ENCODE measurements at regions not wholly inside any gene's neighbourhood (a gene's known extent, or its start where the extent isn't known, plus 50 kb on each side); places are given as distances from the start of the nearest gene placed in this dataset.
"Not testable (repeated sequence)": the region's sequence is repeated elsewhere in the genome, so short reads cannot be mapped to it uniquely, and the experiment has no call there.

GRCh38 chr18:71327441-71327840 lies 1038.6 kb downstream of the SOCS6 start:
- ATAC-seq = no peak
- no peak overlapping the region for H3K4me3 Mint-ChIP-seq
- no peaks in the 10 kb centered on the region for H3K9me3 Mint-ChIP-seq (ENCODE audit: insufficient read depth)
- DNase-seq = no peak
- H3K27me3 Mint-ChIP-seq (ENCODE audit: low read depth) = no peaks in the 10 kb centered on the region
- ChIA-PET POLR2A (no interaction called here), CTCF (no interaction called here)
- no peaks in the 10 kb centered on the region for H3K4me1 Mint-ChIP-seq (ENCODE audit: low read depth)
- no peaks in the 10 kb centered on the region for H3K36me3 Mint-ChIP-seq (ENCODE audit: low read depth)
- no peak overlapping the region for H3K27ac Mint-ChIP-seq

GRCh38 chr18:71326826-71327225 lies 1038.0 kb downstream of the SOCS6 start:
- Mint-ChIP-seq H3K9me3 (ENCODE audit: insufficient read depth) (no peaks in the 10 kb centered on the region), H3K27me3 (ENCODE audit: low read depth) (no peaks in the 10 kb centered on the region), H3K4me1 (ENCODE audit: low read depth) (no peaks in the 10 kb centered on the region), H3K4me3 (no peak overlapping the region), H3K27ac (no peak overlapping the region), H3K36me3 (ENCODE audit: low read depth) (no peaks in the 10 kb centered on the region)
- no peak for ATAC-seq
- POLR2A ChIA-PET = no interaction called here
- no peak for DNase-seq
- CTCF ChIA-PET = no interaction called here

DNA sequence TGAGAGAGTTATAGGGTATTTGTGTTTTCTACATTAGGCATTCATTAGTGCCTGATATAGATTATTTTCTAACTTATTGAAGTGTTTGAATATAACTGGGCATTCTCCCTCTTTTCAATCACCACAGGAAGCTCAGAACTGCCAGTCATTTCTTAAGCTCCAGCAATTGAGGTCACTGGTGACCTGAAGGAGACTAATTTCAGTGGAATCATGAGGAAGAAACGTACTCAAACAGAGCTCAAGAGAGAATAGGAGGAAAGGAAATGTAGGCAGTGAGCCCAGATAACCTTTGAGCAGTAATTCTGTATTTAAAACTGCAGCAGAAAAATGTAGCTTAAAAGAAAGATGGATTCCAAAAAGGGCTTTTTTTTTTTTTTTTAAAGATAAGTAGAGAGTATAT lies 1035.5 kb downstream of the SOCS6 start:
- ATAC-seq (no peak), DNase-seq (no peak)
- Mint-ChIP-seq H3K27ac (no peak overlapping the region), H3K27me3 (ENCODE audit: low read depth) (no peaks in the 10 kb centered on the region), H3K9me3 (ENCODE audit: insufficient read depth) (no peaks in the 10 kb centered on the region), H3K4me1 (ENCODE audit: low read depth) (no peaks in the 10 kb centered on the region), H3K4me3 (no peak overlapping the region), H3K36me3 (ENCODE audit: low read depth) (no peaks in the 10 kb centered on the region)
- ChIA-PET CTCF (no interaction called here), POLR2A (no interaction called here)

DNA sequence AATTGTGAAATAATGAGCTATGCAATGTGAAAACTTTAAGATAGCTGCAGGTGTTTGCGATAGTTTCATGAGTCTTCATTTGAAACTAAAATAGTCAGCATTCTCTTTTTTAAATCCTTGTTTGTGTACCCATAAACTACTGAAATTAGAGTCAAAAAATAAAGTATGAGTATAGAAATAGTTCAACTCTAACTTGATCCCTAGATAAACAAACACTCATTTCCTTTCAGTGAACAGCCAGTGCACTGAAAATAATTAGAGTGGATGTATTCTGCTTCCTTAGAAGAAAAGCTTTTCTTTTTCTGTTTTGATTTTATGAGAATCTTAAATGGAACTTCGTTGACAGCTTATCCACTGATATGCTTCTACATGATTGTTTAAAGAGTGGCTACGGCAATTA lies 1033.4 kb downstream of the SOCS6 start:
- ChIA-PET POLR2A (no interaction called here), CTCF (no interaction called here)
- Mint-ChIP-seq H3K27ac (no peak overlapping the region), H3K4me3 (no peak overlapping the region), H3K27me3 (ENCODE audit: low read depth) (no peaks in the 10 kb centered on the region), H3K36me3 (ENCODE audit: low read depth) (no peaks in the 10 kb centered on the region), H3K4me1 (ENCODE audit: low read depth) (no peaks in the 10 kb centered on the region), H3K9me3 (ENCODE audit: insufficient read depth) (no peaks in the 10 kb centered on the region)
- DNase-seq (no peak), ATAC-seq (no peak)

GRCh38 chr18:71321319-71321718 lies 1032.5 kb downstream of the SOCS6 start:
- H3K4me3 Mint-ChIP-seq = no peak overlapping the region
- no peaks in the 10 kb centered on the region for H3K36me3 Mint-ChIP-seq (ENCODE audit: low read depth)
- no peak for ATAC-seq
- no peaks in the 10 kb centered on the region for H3K4me1 Mint-ChIP-seq (ENCODE audit: low read depth)
- no peak overlapping the region for H3K27ac Mint-ChIP-seq
- H3K9me3 Mint-ChIP-seq (ENCODE audit: insufficient read depth) = no peaks in the 10 kb centered on the region
- no peak for DNase-seq
- ChIA-PET CTCF (no interaction called here), POLR2A (no interaction called here)
- H3K27me3 Mint-ChIP-seq (ENCODE audit: low read depth) = no peaks in the 10 kb centered on the region

DNA sequence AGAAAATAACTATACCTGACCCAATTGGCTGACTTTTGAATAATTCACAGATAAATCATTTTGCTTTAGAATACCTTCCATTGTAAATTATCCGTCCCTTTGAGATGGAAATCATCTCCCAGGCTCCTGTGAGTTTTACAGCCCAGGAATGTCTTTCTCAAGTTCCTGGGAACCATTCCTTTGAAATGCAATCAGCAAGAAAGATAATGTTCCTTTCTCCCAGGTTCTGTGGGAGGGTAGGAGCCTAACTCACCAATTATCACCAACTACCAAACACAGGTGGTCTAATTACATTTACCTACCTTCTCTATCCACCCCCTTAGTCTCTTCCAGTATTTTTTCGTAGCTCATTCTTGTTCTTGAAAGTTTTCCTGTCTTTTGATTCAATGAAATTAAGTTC lies 1016.0 kb downstream of the SOCS6 start:
- Mint-ChIP-seq H3K36me3 (ENCODE audit: low read depth) (no peaks in the 10 kb centered on the region), H3K27ac (no peak overlapping the region), H3K4me1 (ENCODE audit: low read depth) (no peaks in the 10 kb centered on the region), H3K9me3 (ENCODE audit: insufficient read depth) (no peaks in the 10 kb centered on the region), H3K4me3 (no peak overlapping the region), H3K27me3 (ENCODE audit: low read depth) (no peaks in the 10 kb centered on the region)
- ChIA-PET CTCF (no interaction called here), POLR2A (no interaction called here)
- ATAC-seq = no peak
- no peak for DNase-seq

DNA sequence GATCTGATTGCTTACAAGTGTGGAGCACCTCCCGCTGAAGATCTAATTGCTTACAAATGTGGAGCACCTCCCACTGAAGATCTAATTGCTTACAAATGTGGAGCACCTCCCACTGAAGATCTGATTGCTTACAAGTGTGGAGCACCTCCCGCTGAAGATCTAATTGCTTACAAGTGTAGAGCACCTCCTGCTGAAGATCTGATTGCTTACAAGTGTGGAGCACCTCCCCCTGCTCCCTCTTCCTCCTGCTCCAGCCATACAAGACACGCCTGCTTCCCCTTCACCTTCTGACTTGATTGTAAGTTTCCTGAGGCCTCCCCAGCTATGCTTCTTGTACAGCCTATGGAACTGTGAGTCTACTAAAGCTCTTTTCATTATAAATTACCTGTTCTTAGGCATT lies 1014.9 kb downstream of the SOCS6 start:
- H3K4me3 Mint-ChIP-seq; H3K27ac Mint-ChIP-seq; H3K9me3 Mint-ChIP-seq (ENCODE audit: insufficient read depth); H3K27me3 Mint-ChIP-seq (ENCODE audit: low read depth); CTCF ChIA-PET; DNase-seq; H3K36me3 Mint-ChIP-seq (ENCODE audit: low read depth); POLR2A ChIA-PET; ATAC-seq; H3K4me1 Mint-ChIP-seq (ENCODE audit: low read depth): not testable (repeated sequence)

- no peak overlapping the region for H3K27ac Mint-ChIP-seq
- CTCF ChIA-PET = no interaction called here
- no peaks in the 10 kb centered on the region for H3K9me3 Mint-ChIP-seq (ENCODE audit: insufficient read depth)
- H3K4me1 Mint-ChIP-seq (ENCODE audit: low read depth) = no peaks in the 10 kb centered on the region
- H3K27me3 Mint-ChIP-seq (ENCODE audit: low read depth) = no peaks in the 10 kb centered on the region
- DNase-seq (no peak), ATAC-seq (no peak)
- H3K36me3 Mint-ChIP-seq (ENCODE audit: low read depth) = no peaks in the 10 kb centered on the region
- POLR2A ChIA-PET = no interaction called here
- no peak overlapping the region for H3K4me3 Mint-ChIP-seq
These were observed 1012.8 kb downstream of the SOCS6 start for GRCh38 chr18:71301596-71301995.

DNA sequence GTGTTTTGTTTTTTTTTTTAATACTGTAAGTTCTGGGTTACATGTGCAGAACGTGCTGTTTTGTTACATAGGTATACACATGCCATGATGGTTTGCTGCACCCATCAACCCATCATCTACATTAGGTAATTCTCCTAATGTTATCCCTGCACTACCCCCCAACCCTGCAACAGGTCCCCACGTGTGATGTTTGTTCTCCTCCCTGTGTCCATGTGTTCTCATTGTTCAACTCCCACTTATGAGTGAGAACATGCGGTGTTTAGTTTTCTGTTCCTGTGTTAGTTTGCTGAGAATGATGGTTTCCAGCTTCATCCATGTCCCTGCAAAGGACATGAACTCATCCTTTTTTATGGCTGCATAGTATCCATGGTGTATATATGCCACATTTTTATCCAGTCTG lies 1005.4 kb downstream of the SOCS6 start:
- H3K27me3 Mint-ChIP-seq (ENCODE audit: low read depth); ATAC-seq; H3K9me3 Mint-ChIP-seq (ENCODE audit: insufficient read depth); CTCF ChIA-PET; H3K4me1 Mint-ChIP-seq (ENCODE audit: low read depth); H3K36me3 Mint-ChIP-seq (ENCODE audit: low read depth); DNase-seq; POLR2A ChIA-PET; H3K4me3 Mint-ChIP-seq; H3K27ac Mint-ChIP-seq: not testable (repeated sequence)

DNA sequence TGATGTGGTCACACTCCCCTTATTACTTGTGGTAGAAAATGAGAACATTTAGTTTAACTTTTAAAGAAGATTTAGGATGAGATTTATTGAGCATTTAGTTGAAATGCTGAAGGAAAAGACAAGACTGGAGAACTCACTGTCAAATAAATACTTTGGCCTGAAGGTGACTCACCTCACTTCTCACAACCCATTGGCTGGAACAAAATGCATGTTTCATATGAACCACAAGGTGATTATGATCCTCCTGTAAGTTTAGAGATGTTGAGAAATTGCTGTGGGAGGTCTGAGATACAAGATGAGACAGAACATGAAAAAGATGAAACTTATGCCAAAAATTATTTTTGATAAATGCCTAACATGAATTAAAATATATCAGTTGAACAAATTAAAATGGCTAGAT lies 1004.5 kb downstream of the SOCS6 start:
- Mint-ChIP-seq H3K4me1 (ENCODE audit: low read depth) (no peaks in the 10 kb centered on the region), H3K27ac (no peak overlapping the region), H3K4me3 (no peak overlapping the region), H3K27me3 (ENCODE audit: low read depth) (no peaks in the 10 kb centered on the region), H3K9me3 (ENCODE audit: insufficient read depth) (no peaks in the 10 kb centered on the region), H3K36me3 (ENCODE audit: low read depth) (no peaks in the 10 kb centered on the region)
- ChIA-PET POLR2A (no interaction called here), CTCF (no interaction called here)
- no peak for DNase-seq
- ATAC-seq = no peak

DNA sequence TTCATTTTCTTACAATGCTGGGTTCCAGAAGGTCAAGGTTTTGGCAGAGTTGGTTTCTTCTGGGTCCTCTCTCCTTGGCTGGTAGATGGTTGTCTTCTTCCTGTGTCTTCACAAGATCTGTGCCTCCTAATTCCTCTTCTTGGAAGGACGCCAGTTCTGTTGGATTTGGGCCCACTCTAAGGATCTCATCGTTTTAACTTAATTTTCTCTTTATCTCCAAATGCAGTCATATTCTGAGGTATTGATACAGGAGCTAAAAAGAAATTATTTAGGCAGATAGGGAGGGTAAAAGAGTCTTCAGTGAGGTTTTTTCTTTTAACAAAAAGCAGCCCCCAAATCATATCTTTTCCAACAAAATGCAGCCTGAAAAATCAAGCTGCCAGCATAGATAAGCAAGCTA lies 998.4 kb downstream of the SOCS6 start:
- no peaks in the 10 kb centered on the region for H3K4me1 Mint-ChIP-seq (ENCODE audit: low read depth)
- H3K36me3 Mint-ChIP-seq (ENCODE audit: low read depth) = no peaks in the 10 kb centered on the region
- no peaks in the 10 kb centered on the region for H3K27me3 Mint-ChIP-seq (ENCODE audit: low read depth)
- H3K27ac Mint-ChIP-seq = no peak overlapping the region
- H3K9me3 Mint-ChIP-seq (ENCODE audit: insufficient read depth) = no peaks in the 10 kb centered on the region
- ATAC-seq (no peak), DNase-seq (no peak)
- CTCF ChIA-PET = no interaction called here
- POLR2A ChIA-PET = interaction anchor here (0.7 kb wide), 1 partner anchor 96 kb away, joined by 3 read pairs; no protein-coding TSS in a partner anchor
- no peak overlapping the region for H3K4me3 Mint-ChIP-seq

- Mint-ChIP-seq H3K4me3 (no peak overlapping the region), H3K36me3 (ENCODE audit: low read depth) (no peaks in the 10 kb centered on the region), H3K27ac (no peak overlapping the region), H3K4me1 (ENCODE audit: low read depth) (no peaks in the 10 kb centered on the region), H3K9me3 (ENCODE audit: insufficient read depth) (no peaks in the 10 kb centered on the region), H3K27me3 (ENCODE audit: low read depth) (no peaks in the 10 kb centered on the region)
- DNase-seq (no peak), ATAC-seq (no peak)
- ChIA-PET CTCF (no interaction called here), POLR2A (no interaction called here)
These were observed 963.6 kb downstream of the SOCS6 start for GRCh38 chr18:71252351-71252865.

- Mint-ChIP-seq H3K9me3 (ENCODE audit: insufficient read depth) (no peaks in the 10 kb centered on the region), H3K27me3 (ENCODE audit: low read depth) (no peaks in the 10 kb centered on the region), H3K36me3 (ENCODE audit: low read depth) (no peaks in the 10 kb centered on the region), H3K27ac (no peak overlapping the region), H3K4me1 (ENCODE audit: low read depth) (no peaks in the 10 kb centered on the region), H3K4me3 (no peak overlapping the region)
- ATAC-seq (no peak), DNase-seq (no peak)
- CTCF ChIA-PET = no interaction called here
- POLR2A ChIA-PET = no interaction called here
These were observed 961.3 kb downstream of the SOCS6 start for GRCh38 chr18:71250191-71250590.

All from activated CD8-positive, alpha-beta T cell treated with anti-CD3 and anti-CD28 coated beads, Interleukin-2, amount 10 ng/mL, durations not matched to agents 7 days and 5 days (primary cell).